ENCODE measurements at regions not wholly inside any gene's neighbourhood (a gene's known extent, or its start where the extent isn't known, plus 50 kb on each side); places are given as distances from the start of the nearest gene placed in this dataset.

- H3K27me3 ChIP-seq (ENCODE audit: insufficient read depth, low read depth, low read length): no peaks in the 10 kb centered on the region
- no peak overlapping the region for H3K4me3 ChIP-seq (ENCODE audit: low read length)
- no peak overlapping the region for H3K27ac ChIP-seq (ENCODE audit: low read length)
- H3K36me3 ChIP-seq (ENCODE audit: insufficient read depth, low read length): no peaks in the 10 kb centered on the region
- no peaks in the 10 kb centered on the region for H3F3A ChIP-seq (ENCODE audit: insufficient read depth, low read length, poor library complexity, severe bottlenecking)
- no peaks in the 10 kb centered on the region for H4K20me1 ChIP-seq (ENCODE audit: insufficient read depth)
- H2AFZ ChIP-seq (ENCODE audit: low read depth, low read length): no peak overlapping the region
- no peaks in the 10 kb centered on the region for H3K9me3 ChIP-seq (ENCODE audit: low read length)
- no peaks in the 10 kb centered on the region for H3K79me2 ChIP-seq (replicated peaks; ENCODE audit: insufficient read depth, low read length)
- no peak for TF ChIP-seq TAF1 (IDR thresholded peaks at IDR 0.05; ENCODE audit: low read depth)
- TF ChIP-seq EZH2 (IDR thresholded peaks at IDR 0.05; ENCODE audit: borderline replicate concordance, insufficient read depth, low read length, poor library complexity, severe bottlenecking): no peak
- TF ChIP-seq POLR2AphosphoS5 (IDR thresholded peaks at IDR 0.05): no peak
- no peak for TF ChIP-seq REST (IDR thresholded peaks at IDR 0.05; ENCODE audit: borderline replicate concordance)
- no peak for TF ChIP-seq CTCF (IDR thresholded peaks at IDR 0.05; ENCODE audit: poor library complexity, severe bottlenecking)
- no peak for TF ChIP-seq SMC3 (conservative IDR thresholded peaks at IDR 0.05; ENCODE audit: poor library complexity)
- no peak for TF ChIP-seq MXI1 (conservative IDR thresholded peaks at IDR 0.05; ENCODE audit: poor library complexity, severe bottlenecking)
- TF ChIP-seq RAD21 (conservative IDR thresholded peaks at IDR 0.05): no peak
- TF ChIP-seq EP300 (conservative IDR thresholded peaks at IDR 0.05; ENCODE audit: poor library complexity, severe bottlenecking): no peak
- H3K9me2 ChIP-seq (ENCODE audit: insufficient read depth, low read length): no peaks in the 10 kb centered on the region
- H3K9ac ChIP-seq (ENCODE audit: low read length): no peak overlapping the region
- no peak overlapping the region for H3K4me2 ChIP-seq (ENCODE audit: low read length)
Measured at GRCh38 chr1:187096689-187097088, 267.9 kb downstream of the PLA2G4A start.

- H3K4me2 ChIP-seq (ENCODE audit: low read length): no peak overlapping the region
- H4K20me1 ChIP-seq (ENCODE audit: insufficient read depth): no peaks in the 10 kb centered on the region
- H3F3A ChIP-seq (ENCODE audit: insufficient read depth, low read length, poor library complexity, severe bottlenecking): no peaks in the 10 kb centered on the region
- no peak overlapping the region for H2AFZ ChIP-seq (ENCODE audit: low read depth, low read length)
- H3K27me3 ChIP-seq (ENCODE audit: insufficient read depth, low read depth, low read length): no peaks in the 10 kb centered on the region
- TF ChIP-seq CTCF (IDR thresholded peaks at IDR 0.05; ENCODE audit: poor library complexity, severe bottlenecking): no peak
- TF ChIP-seq POLR2AphosphoS5 (IDR thresholded peaks at IDR 0.05): no peak
- no peak for TF ChIP-seq EP300 (conservative IDR thresholded peaks at IDR 0.05; ENCODE audit: poor library complexity, severe bottlenecking)
- no peak for TF ChIP-seq MXI1 (conservative IDR thresholded peaks at IDR 0.05; ENCODE audit: poor library complexity, severe bottlenecking)
- no peak for TF ChIP-seq TAF1 (IDR thresholded peaks at IDR 0.05; ENCODE audit: low read depth)
- no peaks in the 10 kb centered on the region for H3K9me3 ChIP-seq (ENCODE audit: low read length)
- H3K27ac ChIP-seq (ENCODE audit: low read length): no peak overlapping the region
- H3K9ac ChIP-seq (ENCODE audit: low read length): no peak overlapping the region
- H3K36me3 ChIP-seq (ENCODE audit: insufficient read depth, low read length): no peaks in the 10 kb centered on the region
- no peaks in the 10 kb centered on the region for H3K79me2 ChIP-seq (replicated peaks; ENCODE audit: insufficient read depth, low read length)
- no peaks in the 10 kb centered on the region for H3K9me2 ChIP-seq (ENCODE audit: insufficient read depth, low read length)
- no peak overlapping the region for H3K4me3 ChIP-seq (ENCODE audit: low read length)
Measured at GRCh38 chr1:187110351-187110750, 281.6 kb downstream of the PLA2G4A start.
